ENCODE measurements at regions not wholly inside any gene's neighbourhood (a gene's known extent, or its start where the extent isn't known, plus 50 kb on each side); places are given as distances from the start of the nearest gene placed in this dataset.

DNA sequence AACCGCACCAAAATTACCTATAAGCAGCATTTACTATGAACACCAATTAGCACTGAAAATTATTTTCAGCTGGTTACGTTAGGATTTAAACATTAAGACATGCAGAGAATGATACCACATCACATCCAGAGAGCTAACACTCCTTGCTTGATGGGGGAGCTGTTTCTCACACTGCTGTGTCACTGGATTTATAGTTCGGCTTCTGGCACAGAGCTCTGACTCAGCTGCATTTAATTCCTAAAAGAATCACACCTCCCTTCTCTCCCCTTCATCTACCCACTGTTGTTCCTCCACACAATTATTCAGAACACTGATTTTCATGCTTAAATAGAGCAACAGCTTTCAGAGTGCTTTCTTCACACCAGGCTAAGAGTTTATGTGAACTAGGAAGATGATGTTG lies 82.6 kb upstream of the SV2C start (continued):
- TF ChIP-seq, protein P1, sequence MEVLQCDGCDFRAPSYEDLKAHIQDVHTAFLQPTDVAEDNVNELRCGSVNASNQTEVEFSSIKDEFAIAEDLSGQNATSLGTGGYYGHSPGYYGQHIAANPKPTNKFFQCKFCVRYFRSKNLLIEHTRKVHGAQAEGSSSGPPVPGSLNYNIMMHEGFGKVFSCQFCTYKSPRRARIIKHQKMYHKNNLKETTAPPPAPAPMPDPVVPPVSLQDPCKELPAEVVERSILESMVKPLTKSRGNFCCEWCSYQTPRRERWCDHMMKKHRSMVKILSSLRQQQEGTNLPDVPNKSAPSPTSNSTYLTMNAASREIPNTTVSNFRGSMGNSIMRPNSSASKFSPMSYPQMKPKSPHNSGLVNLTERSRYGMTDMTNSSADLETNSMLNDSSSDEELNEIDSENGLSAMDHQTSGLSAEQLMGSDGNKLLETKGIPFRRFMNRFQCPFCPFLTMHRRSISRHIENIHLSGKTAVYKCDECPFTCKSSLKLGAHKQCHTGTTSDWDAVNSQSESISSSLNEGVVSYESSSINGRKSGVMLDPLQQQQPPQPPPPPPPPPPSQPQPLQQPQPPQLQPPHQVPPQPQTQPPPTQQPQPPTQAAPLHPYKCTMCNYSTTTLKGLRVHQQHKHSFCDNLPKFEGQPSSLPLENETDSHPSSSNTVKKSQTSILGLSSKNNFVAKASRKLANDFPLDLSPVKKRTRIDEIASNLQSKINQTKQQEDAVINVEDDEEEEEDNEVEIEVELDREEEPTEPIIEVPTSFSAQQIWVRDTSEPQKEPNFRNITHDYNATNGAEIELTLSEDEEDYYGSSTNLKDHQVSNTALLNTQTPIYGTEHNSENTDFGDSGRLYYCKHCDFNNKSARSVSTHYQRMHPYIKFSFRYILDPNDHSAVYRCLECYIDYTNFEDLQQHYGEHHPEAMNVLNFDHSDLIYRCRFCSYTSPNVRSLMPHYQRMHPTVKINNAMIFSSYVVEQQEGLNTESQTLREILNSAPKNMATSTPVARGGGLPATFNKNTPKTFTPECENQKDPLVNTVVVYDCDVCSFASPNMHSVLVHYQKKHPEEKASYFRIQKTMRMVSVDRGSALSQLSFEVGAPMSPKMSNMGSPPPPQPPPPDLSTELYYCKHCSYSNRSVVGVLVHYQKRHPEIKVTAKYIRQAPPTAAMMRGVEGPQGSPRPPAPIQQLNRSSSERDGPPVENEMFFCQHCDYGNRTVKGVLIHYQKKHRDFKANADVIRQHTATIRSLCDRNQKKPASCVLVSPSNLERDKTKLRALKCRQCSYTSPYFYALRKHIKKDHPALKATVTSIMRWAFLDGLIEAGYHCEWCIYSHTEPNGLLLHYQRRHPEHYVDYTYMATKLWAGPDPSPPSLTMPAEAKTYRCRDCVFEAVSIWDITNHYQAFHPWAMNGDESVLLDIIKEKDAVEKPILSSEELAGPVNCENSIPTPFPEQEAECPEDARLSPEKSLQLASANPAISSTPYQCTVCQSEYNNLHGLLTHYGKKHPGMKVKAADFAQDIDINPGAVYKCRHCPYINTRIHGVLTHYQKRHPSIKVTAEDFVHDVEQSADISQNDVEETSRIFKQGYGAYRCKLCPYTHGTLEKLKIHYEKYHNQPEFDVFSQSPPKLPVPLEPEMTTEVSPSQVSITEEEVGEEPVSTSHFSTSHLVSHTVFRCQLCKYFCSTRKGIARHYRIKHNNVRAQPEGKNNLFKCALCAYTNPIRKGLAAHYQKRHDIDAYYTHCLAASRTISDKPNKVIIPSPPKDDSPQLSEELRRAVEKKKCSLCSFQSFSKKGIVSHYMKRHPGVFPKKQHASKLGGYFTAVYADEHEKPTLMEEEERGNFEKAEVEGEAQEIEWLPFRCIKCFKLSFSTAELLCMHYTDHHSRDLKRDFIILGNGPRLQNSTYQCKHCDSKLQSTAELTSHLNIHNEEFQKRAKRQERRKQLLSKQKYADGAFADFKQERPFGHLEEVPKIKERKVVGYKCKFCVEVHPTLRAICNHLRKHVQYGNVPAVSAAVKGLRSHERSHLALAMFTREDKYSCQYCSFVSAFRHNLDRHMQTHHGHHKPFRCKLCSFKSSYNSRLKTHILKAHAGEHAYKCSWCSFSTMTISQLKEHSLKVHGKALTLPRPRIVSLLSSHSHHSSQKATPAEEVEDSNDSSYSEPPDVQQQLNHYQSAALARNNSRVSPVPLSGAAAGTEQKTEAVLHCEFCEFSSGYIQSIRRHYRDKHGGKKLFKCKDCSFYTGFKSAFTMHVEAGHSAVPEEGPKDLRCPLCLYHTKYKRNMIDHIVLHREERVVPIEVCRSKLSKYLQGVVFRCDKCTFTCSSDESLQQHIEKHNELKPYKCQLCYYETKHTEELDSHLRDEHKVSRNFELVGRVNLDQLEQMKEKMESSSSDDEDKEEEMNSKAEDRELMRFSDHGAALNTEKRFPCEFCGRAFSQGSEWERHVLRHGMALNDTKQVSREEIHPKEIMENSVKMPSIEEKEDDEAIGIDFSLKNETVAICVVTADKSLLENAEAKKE (CRISPR knock-in tag; IDR thresholded peaks at IDR 0.05) = no peak
- TF ChIP-seq ZNF114 (CRISPR knock-in tag; IDR thresholded peaks at IDR 0.05) = no peak
- TF ChIP-seq, protein P2, sequence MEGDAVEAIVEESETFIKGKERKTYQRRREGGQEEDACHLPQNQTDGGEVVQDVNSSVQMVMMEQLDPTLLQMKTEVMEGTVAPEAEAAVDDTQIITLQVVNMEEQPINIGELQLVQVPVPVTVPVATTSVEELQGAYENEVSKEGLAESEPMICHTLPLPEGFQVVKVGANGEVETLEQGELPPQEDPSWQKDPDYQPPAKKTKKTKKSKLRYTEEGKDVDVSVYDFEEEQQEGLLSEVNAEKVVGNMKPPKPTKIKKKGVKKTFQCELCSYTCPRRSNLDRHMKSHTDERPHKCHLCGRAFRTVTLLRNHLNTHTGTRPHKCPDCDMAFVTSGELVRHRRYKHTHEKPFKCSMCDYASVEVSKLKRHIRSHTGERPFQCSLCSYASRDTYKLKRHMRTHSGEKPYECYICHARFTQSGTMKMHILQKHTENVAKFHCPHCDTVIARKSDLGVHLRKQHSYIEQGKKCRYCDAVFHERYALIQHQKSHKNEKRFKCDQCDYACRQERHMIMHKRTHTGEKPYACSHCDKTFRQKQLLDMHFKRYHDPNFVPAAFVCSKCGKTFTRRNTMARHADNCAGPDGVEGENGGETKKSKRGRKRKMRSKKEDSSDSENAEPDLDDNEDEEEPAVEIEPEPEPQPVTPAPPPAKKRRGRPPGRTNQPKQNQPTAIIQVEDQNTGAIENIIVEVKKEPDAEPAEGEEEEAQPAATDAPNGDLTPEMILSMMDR (conservative IDR thresholded peaks at IDR 0.05; ENCODE audit: low read depth in 2 of 2) = no peak
- no peak for TF ChIP-seq NANOG (IDR thresholded peaks at IDR 0.05; ENCODE audit: borderline replicate concordance)
- no peak for TF ChIP-seq STAT1 (IDR thresholded peaks at IDR 0.05; ENCODE audit: unreplicated experiment)
- no peak for TF ChIP-seq EZH2phosphoT487 (IDR thresholded peaks at IDR 0.05; ENCODE audit: unreplicated experiment)

GRCh38 chr5:75993643-75994520 lies 89.3 kb upstream of the SV2C start:
- H3F3A ChIP-seq (replicated peaks; ENCODE audit: low read depth) = no peaks in the 10 kb centered on the region
- no peak overlapping the region for H2AFZ ChIP-seq
- H3K27ac ChIP-seq (ENCODE audit: low read depth) = no peak overlapping the region
- H3K36me3 Mint-ChIP-seq (ENCODE audit: low read depth) = no peaks in the 10 kb centered on the region
- DNase-seq (ENCODE audit: low spot score) (no peak), ATAC-seq (no peak)
- H3K27me3 ChIP-seq (ENCODE audit: insufficient read depth) = no peaks in the 10 kb centered on the region
- no peaks in the 10 kb centered on the region for H3K4me1 ChIP-seq (ENCODE audit: insufficient read depth)
- H3K4me1 Mint-ChIP-seq = no peaks in the 10 kb centered on the region
- H3K4me2 ChIP-seq = no peak overlapping the region
- peaks cover 14% of the 10 kb centered on the region for H3K9me3 Mint-ChIP-seq
- no peak overlapping the region for H3K4me3 ChIP-seq
- H4K20me1 ChIP-seq (replicated peaks; ENCODE audit: insufficient read depth) = no peaks in the 10 kb centered on the region
- H3K79me2 ChIP-seq (replicated peaks; ENCODE audit: insufficient read depth) = no peaks in the 10 kb centered on the region
- H3K4me3 Mint-ChIP-seq = no peak overlapping the region
- no peaks in the 10 kb centered on the region for H3K9me2 ChIP-seq (ENCODE audit: insufficient read depth)
- no peaks in the 10 kb centered on the region for H3K36me3 ChIP-seq (ENCODE audit: insufficient read depth)
- no peaks in the 10 kb centered on the region for H3K27me3 Mint-ChIP-seq (ENCODE audit: insufficient read depth, low read depth, poor library complexity)
- H3K27ac Mint-ChIP-seq = no peak overlapping the region
- TF ChIP-seq, protein P2 (conservative IDR thresholded peaks at IDR 0.05; ENCODE audit: low read depth in 2 of 2) = no peak
- TF ChIP-seq EZH2 (IDR thresholded peaks at IDR 0.05; ENCODE audit: low read depth, unreplicated experiment) (no peak), NANOG (IDR thresholded peaks at IDR 0.05; ENCODE audit: borderline replicate concordance) (no peak), CREB1 (CRISPR knock-in tag; IDR thresholded peaks at IDR 0.05; ENCODE audit: low read depth) (no peak), ETS1 (IDR thresholded peaks at IDR 0.05) (no peak), POLR2AphosphoS5 (IDR thresholded peaks at IDR 0.05; ENCODE audit: low read depth) (no peak), ZNF114 (CRISPR knock-in tag; IDR thresholded peaks at IDR 0.05) (no peak), ZNF331 (CRISPR knock-in tag; IDR thresholded peaks at IDR 0.05; ENCODE audit: low read depth) (no peak), JUNB (IDR thresholded peaks at IDR 0.05; ENCODE audit: unreplicated experiment) (no peak)
